ENCODE measurements at regions not wholly inside any gene's neighbourhood (a gene's known extent, or its start where the extent isn't known, plus 50 kb on each side); places are given as distances from the start of the nearest gene placed in this dataset.

DNA sequence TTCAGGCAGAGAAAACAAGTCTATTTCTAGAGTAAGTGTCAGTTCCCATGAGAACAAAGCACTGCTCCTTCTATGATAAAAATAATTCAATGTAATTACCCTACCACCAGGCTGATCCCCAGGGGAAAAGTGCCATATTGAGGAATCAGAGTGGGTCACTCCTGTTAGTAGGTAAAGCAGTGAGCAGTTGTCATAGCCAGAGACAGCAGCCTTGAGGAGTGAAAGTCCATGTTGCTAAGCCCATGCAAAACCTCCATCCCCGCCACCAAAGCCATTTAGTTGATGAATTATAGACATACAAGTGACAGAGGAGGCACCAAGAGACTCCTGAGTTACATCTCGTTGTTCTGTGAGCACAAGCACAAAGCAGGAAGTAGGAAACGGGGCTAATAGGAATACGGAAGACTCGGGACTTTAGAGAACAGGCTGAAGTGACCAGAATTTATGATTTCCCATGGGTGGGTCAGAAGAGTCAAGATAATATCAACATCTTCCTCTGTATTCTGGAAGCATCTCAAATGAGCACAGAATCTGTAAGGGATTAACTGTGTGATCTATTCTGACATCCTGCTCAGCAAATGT, 197.9 kb downstream of the MAFB start:
- CTCF ChIA-PET, result no interaction called here
- FAIRE-seq, result no peak
- intact Hi-C loops (cut with micrococcal nuclease), result no loop called here

More for the DNA sequence above, 197.9 kb downstream of the MAFB start:
- TF ChIP-seq JUN (IDR thresholded peaks at IDR 0.05; ENCODE audit: borderline replicate concordance, insufficient read depth, insufficient read length, low read depth), result no peak
- no peak for TF ChIP-seq EZH2 (IDR thresholded peaks at IDR 0.05; ENCODE audit: borderline replicate concordance, low read depth, low read length, severe bottlenecking)
- TF ChIP-seq, protein P1, sequence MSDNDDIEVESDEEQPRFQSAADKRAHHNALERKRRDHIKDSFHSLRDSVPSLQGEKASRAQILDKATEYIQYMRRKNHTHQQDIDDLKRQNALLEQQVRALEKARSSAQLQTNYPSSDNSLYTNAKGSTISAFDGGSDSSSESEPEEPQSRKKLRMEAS (IDR thresholded peaks at IDR 0.05; ENCODE audit: insufficient read depth, insufficient read length), result no peak
- TF ChIP-seq FOS (IDR thresholded peaks at IDR 0.05; ENCODE audit: borderline replicate concordance, insufficient read depth, low read length), result no peak
- TF ChIP-seq, protein P2, sequence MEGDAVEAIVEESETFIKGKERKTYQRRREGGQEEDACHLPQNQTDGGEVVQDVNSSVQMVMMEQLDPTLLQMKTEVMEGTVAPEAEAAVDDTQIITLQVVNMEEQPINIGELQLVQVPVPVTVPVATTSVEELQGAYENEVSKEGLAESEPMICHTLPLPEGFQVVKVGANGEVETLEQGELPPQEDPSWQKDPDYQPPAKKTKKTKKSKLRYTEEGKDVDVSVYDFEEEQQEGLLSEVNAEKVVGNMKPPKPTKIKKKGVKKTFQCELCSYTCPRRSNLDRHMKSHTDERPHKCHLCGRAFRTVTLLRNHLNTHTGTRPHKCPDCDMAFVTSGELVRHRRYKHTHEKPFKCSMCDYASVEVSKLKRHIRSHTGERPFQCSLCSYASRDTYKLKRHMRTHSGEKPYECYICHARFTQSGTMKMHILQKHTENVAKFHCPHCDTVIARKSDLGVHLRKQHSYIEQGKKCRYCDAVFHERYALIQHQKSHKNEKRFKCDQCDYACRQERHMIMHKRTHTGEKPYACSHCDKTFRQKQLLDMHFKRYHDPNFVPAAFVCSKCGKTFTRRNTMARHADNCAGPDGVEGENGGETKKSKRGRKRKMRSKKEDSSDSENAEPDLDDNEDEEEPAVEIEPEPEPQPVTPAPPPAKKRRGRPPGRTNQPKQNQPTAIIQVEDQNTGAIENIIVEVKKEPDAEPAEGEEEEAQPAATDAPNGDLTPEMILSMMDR (IDR thresholded peaks at IDR 0.05; ENCODE audit: extremely low read depth in 1 of 2, insufficient read depth in 1 of 2, low read depth in 1 of 2, low read length in 2 of 2), result no peak
- TF ChIP-seq POLR2A (IDR thresholded peaks at IDR 0.05; ENCODE audit: low read depth, low read length), result no peak
- no peak for TF ChIP-seq MYC (IDR thresholded peaks at IDR 0.05; ENCODE audit: low read depth, low read length)
- TF ChIP-seq GATA2 (IDR thresholded peaks at IDR 0.05; ENCODE audit: insufficient read depth, insufficient read length, low read depth, low read length), result no peak
- no peak for TF ChIP-seq POLR2AphosphoS5 (IDR thresholded peaks at IDR 0.05; ENCODE audit: insufficient read depth, low read depth, low read length)
- no peaks in the 10 kb centered on the region for H4K20me1 ChIP-seq (replicated peaks; ENCODE audit: control insufficient read depth, extremely low read depth, insufficient read depth, low read length)
- no peaks in the 10 kb centered on the region for H3K36me3 ChIP-seq (ENCODE audit: control insufficient read depth in 2 of 2, extremely low read depth in 1 of 2, insufficient read depth in 2 of 2, low read length in 2 of 2)
- H3K27ac ChIP-seq (ENCODE audit: insufficient read depth, low read depth, low read length), result no peak overlapping the region
- no peak overlapping the region for H3K9ac ChIP-seq (replicated peaks; ENCODE audit: extremely low read depth, insufficient read depth, low read length)
- H3K9me1 ChIP-seq (replicated peaks; ENCODE audit: control insufficient read depth, extremely low read depth, insufficient read depth, low read length), result no peaks in the 10 kb centered on the region
- dilution Hi-C loops (cut with MboI; ENCODE audit: extremely low pct_ligation_motif_present, low sequenced_read_pairs), result no loop called here
- H3K79me2 ChIP-seq (ENCODE audit: control insufficient read depth, insufficient read depth, low read length), result no peaks in the 10 kb centered on the region
- no peak overlapping the region for H2AFZ ChIP-seq (ENCODE audit: low read depth, low read length)
- H3K4me2 ChIP-seq (ENCODE audit: insufficient read depth, low read length), result no peak overlapping the region
- no peak for DNase-seq (ENCODE audit: low read depth, low spot score)
- H3K9me3 ChIP-seq (replicated peaks; ENCODE audit: control insufficient read depth, insufficient read depth, low read length), result no peaks in the 10 kb centered on the region
- H3K27me3 ChIP-seq (ENCODE audit: control insufficient read depth in 2 of 2, insufficient read depth in 2 of 2, low read length in 2 of 2), result no peaks in the 10 kb centered on the region
- no peak overlapping the region for H3K4me3 ChIP-seq (replicated peaks in 1 of 3; ENCODE audit: insufficient read depth in 1 of 3, low read depth in 1 of 3, low read length in 3 of 3)
- POLR2A ChIA-PET, result no interaction called here
- no peaks in the 10 kb centered on the region for H3K4me1 ChIP-seq (ENCODE audit: control insufficient read depth, extremely low read depth, insufficient read depth, low read length)
- no TSS peak for BruUV-seq (replicated peaks)
